HepG2 (cell line): ENCODE measurements at regions not wholly inside any gene's neighbourhood (a gene's known extent, or its start where the extent isn't known, plus 50 kb on each side); places are given as distances from the start of the nearest gene placed in this dataset.

ENCODE experiments used
- ATAC-seq: fragments of 200-7000 bp; cut with Tn5 transposase; 3 replicates; pipeline ENCODE4 v1.9.1; 2020; ENCODE audit warnings: mild to moderate bottlenecking, moderate library complexity
- BruUV-seq: library from RNA; stranded (reverse); fragments of 400-500 nt; replicated peaks from 2 replicates; lab custom pipeline; 2021; lab: Mats Ljungman, UMichigan
- CTCF ChIA-PET: fragments of 300-600 bp; formaldehyde crosslinking; extraction: SDS; loops from one replicate; lab custom pipeline; 2021; ENCODE audit warnings: low total read pairs, inconsistent platforms, low intra/inter-chr PET ratio; lab: Yijun Ruan, JAX
- POLR2A ChIA-PET: fragments of 350-600 bp; sonication (Branson Sonifier 250); formaldehyde crosslinking; loops from one replicate; lab custom pipeline; 2020; ENCODE audit warnings: antibody characterized with exemption, inconsistent platforms; lab: Yijun Ruan, JAX
- DNase-seq: peaks from one replicate; pipeline ENCODE4 v3.0.0-alpha.2; 2015; ENCODE audit warnings: low spot score
- FAIRE-seq: peaks from 3 replicates; lab custom pipeline; 2011; peaks lifted over from hg19 to GRCh38; lab: Jason Lieb, UNC
- H2AFZ ChIP-seq: one replicate; pipeline ENCODE4 v1.6.1; 2011; ENCODE audit warnings: low read length, inconsistent platforms
- H3K27ac ChIP-seq: fragments of 300-600 bp; 3 replicates; pipeline ENCODE4 v1.8.0; 2011; ENCODE audit warnings: mixed run types, mild to moderate bottlenecking, mixed read lengths, low read length, inconsistent platforms; ENCODE audit not compliant: insufficient read depth; ENCODE audit errors: extremely low read length
- H3K27me3 ChIP-seq, 2 experiments: fragments of 200-600 bp in 1 of 2; 2 replicates in 1 of 2; 3 replicates in 1 of 2; pipeline versions ENCODE4 v1.6.0 to v1.8.0; 2011; ENCODE audit warnings: low read length in 2 of 2, mild to moderate bottlenecking in 2 of 2, moderate library complexity in 2 of 2, inconsistent platforms in 1 of 2; ENCODE audit not compliant: insufficient read depth in 2 of 2, control insufficient read depth in 1 of 2
- H3K36me3 ChIP-seq, 2 experiments: fragments of 200-600 bp in 1 of 2; replicated peaks in 1 of 2; 2 replicates in 1 of 2; 3 replicates in 1 of 2; pipeline versions ENCODE4 v1.5.1 to v1.8.0; 2011; ENCODE audit warnings: low read length in 2 of 2, inconsistent platforms in 1 of 2; ENCODE audit not compliant: insufficient read depth in 2 of 2, control insufficient read depth in 1 of 2
- H3K4me1 ChIP-seq: 2 replicates; pipeline ENCODE4 v1.5.1; 2012; ENCODE audit warnings: low read length, inconsistent platforms; ENCODE audit not compliant: insufficient read depth
- H3K4me2 ChIP-seq: 2 replicates; pipeline ENCODE4 v1.6.0; 2011; ENCODE audit warnings: low read depth, low read length, inconsistent platforms
- H3K4me3 ChIP-seq, 3 experiments: fragments of 200-600 bp in 1 of 3; sonication (generic), shearing (Covaris generic) in 1 of 3; replicated peaks in 1 of 3; 2 replicates each; pipeline ENCODE4 v1.5.1; 2011 to 2016; ENCODE audit warnings: low read length in 3 of 3, inconsistent platforms in 2 of 3, low read depth in 2 of 3, mild to moderate bottlenecking in 2 of 3, control low read depth in 1 of 3, mixed read lengths in 1 of 3; ENCODE audit not compliant: insufficient read depth in 1 of 3
- H3K79me2 ChIP-seq: one replicate; pipeline ENCODE4 v1.6.1; 2011; ENCODE audit warnings: low read length, inconsistent platforms; ENCODE audit not compliant: insufficient read depth
- H3K9ac ChIP-seq: 2 replicates; pipeline ENCODE4 v1.6.0; 2011; ENCODE audit warnings: mild to moderate bottlenecking, low read depth, low read length, inconsistent platforms; ENCODE audit not compliant: insufficient read depth
- H3K9me3 ChIP-seq: 2 replicates; pipeline ENCODE4 v1.5.1; 2012; ENCODE audit warnings: mild to moderate bottlenecking, low read length
- H4K20me1 ChIP-seq: 2 replicates; pipeline ENCODE4 v1.6.0; 2011; ENCODE audit warnings: inconsistent platforms, mild to moderate bottlenecking, low read length, moderate library complexity; ENCODE audit not compliant: insufficient read depth
- MAFF ChIP-seq: IDR thresholded peaks from 2 replicates; pipeline ENCODE4 v1.6.1; 2011; ENCODE audit warnings: low read depth, low read length, improper control_type of control experiment
- MAFK ChIP-seq, 2 experiments: IDR thresholded peaks in 1 of 2; conservative IDR thresholded peaks in 1 of 2; 2 replicates each; pipeline ENCODE4 v1.6.1; 2011; ENCODE audit warnings: improper control_type of control experiment in 2 of 2, low read length in 2 of 2
- MNT ChIP-seq: fragments of 450-650 bp; IDR thresholded peaks from 2 replicates; pipeline ENCODE4 v1.6.1; 2016
- MXD4 ChIP-seq: IDR thresholded peaks from 2 replicates; pipeline ENCODE4 v1.6.1; 2016; ENCODE audit warnings: mild to moderate bottlenecking, missing biosample characterization, missing genetic modification reagents
- PRMT3 ChIP-seq: sonication (generic); formaldehyde crosslinking; IDR thresholded peaks from 2 replicates; pipeline ENCODE4 v1.8.1; 2022; ENCODE audit warnings: low read depth, mild to moderate bottlenecking, moderate library complexity, missing genetic modification reagents, borderline replicate concordance
- RFX3 ChIP-seq: IDR thresholded peaks from 2 replicates; pipeline ENCODE4 v1.6.1; 2016; ENCODE audit warnings: missing biosample characterization, missing genetic modification reagents
- RFXANK ChIP-seq: IDR thresholded peaks from 2 replicates; pipeline ENCODE4 v1.6.1; 2016
- TBX2 ChIP-seq: sonication (generic); formaldehyde crosslinking; IDR thresholded peaks from 2 replicates; pipeline ENCODE4 v1.5.0; 2020; ENCODE audit warnings: missing genetic modification reagents, mild to moderate bottlenecking, borderline replicate concordance
- TBX3 ChIP-seq: fragments of 450-650 bp; IDR thresholded peaks from 2 replicates; pipeline ENCODE4 v1.6.1; 2017; ENCODE audit warnings: antibody characterized with exemption, mild to moderate bottlenecking, inconsistent platforms, borderline replicate concordance
- ZFP82 ChIP-seq: sonication (generic); formaldehyde crosslinking; IDR thresholded peaks from 2 replicates; pipeline ENCODE4 v1.5.1; 2020; ENCODE audit warnings: mild to moderate bottlenecking, missing genetic modification reagents, borderline replicate concordance
- ZNF263 ChIP-seq: sonication (generic); formaldehyde crosslinking; IDR thresholded peaks from 2 replicates; pipeline ENCODE4 v1.4.0; 2020; ENCODE audit warnings: missing genetic modification reagents
- ZNF747 ChIP-seq: sonication (generic); formaldehyde crosslinking; IDR thresholded peaks from 2 replicates; pipeline ENCODE4 v1.8.1; 2023; ENCODE audit warnings: missing genetic modification reagents, mild to moderate bottlenecking, borderline replicate concordance
- ZSCAN30 ChIP-seq: sonication (generic); formaldehyde crosslinking; IDR thresholded peaks from 2 replicates; pipeline ENCODE4 v1.5.0; 2020; ENCODE audit warnings: mild to moderate bottlenecking, missing genetic modification reagents
- WGBS: methylation state at CpG from one replicate; pipeline ENCODE4 v1.1.6; 2017; ENCODE audit warnings: low lambda C conversion rate; 5-methylcytosine and 5-hydroxymethylcytosine counted together
- in situ Hi-C: cut with HindIII; loops from 2 replicates; pipeline ENCODE4 v1.10.0; 2017; ENCODE audit warnings: low pct_unique_long_range_greater_than_20kb; ENCODE audit not compliant: extremely low pct_ligation_motif_present
- intact Hi-C: fragments of 100-400 bp; cut with micrococcal nuclease; formaldehyde crosslinking; loops from one replicate; pipeline ENCODE4 v1.10.0; 2022; ENCODE audit not compliant: unreplicated experiment

- Histone ChIP-seq H3K36me3 (no peaks in the 10 kb centered on the region), H3K27me3 (no peaks in the 10 kb centered on the region; a peak in 1 of 5 replicates), H2AFZ (no peak overlapping the region), H3K27ac (no peak overlapping the region), H3K4me3 (no peak overlapping the region), H3K9me3 (no peaks in the 10 kb centered on the region), H3K9ac (no peak overlapping the region), H4K20me1 (no peaks in the 10 kb centered on the region), H3K79me2 (no peaks in the 10 kb centered on the region), H3K4me2 (no peak overlapping the region), H3K4me1 (no peaks in the 10 kb centered on the region)
- 12% methylated on average over 5 of the region's 5 CpGs for WGBS
- TF ChIP-seq ZSCAN30 (CRISPR knock-in tag) (no peak), MXD4 (CRISPR knock-in tag) (no peak), RFXANK (CRISPR knock-in tag) (no peak), ZFP82 (CRISPR knock-in tag) (no peak), MNT (no peak), RFX3 (CRISPR knock-in tag) (no peak), ZNF263 (CRISPR knock-in tag) (no peak), ZNF747 (CRISPR knock-in tag) (no peak), PRMT3 (no peak)
- ChIA-PET POLR2A (no interaction called here), CTCF (no interaction called here)
- FAIRE-seq (no peak), ATAC-seq (no peak), DNase-seq (no peak)
- no TSS peak for BruUV-seq
- in situ Hi-C loops: no loop called here
- intact Hi-C loops: no loop called here
Observed at GRCh38 chr3:69642606-69643005, 96.7 kb upstream of the MITF start.

- Histone ChIP-seq H3K4me2 (no peak overlapping the region), H3K27ac (no peak overlapping the region), H3K36me3 (no peaks in the 10 kb centered on the region), H3K27me3 (no peaks in the 10 kb centered on the region), H3K79me2 (no peaks in the 10 kb centered on the region), H3K9me3 (no peaks in the 10 kb centered on the region), H4K20me1 (no peaks in the 10 kb centered on the region), H3K4me1 (no peaks in the 10 kb centered on the region), H2AFZ (no peak overlapping the region), H3K4me3 (no peak overlapping the region), H3K9ac (no peak overlapping the region)
- BruUV-seq: no TSS peak
- intact Hi-C loops: no loop called here
- FAIRE-seq: no peak
- TF ChIP-seq TBX3 (no peak), MAFF (peak; percentile 87), TBX2 (CRISPR knock-in tag) (no peak), MAFK (conservative IDR thresholded peaks at IDR 0.05 in 1 of 2, IDR thresholded peaks at IDR 0.05 in 1 of 2; ENCODE audit: low read length in 2 of 2) (peak; percentile 76 to 90)
- 5% methylated on average over 1 of the region's 1 CpG for WGBS
- CTCF ChIA-PET: no interaction called here
- in situ Hi-C loops: no loop called here
- no peak for ATAC-seq
- no peak for DNase-seq
- POLR2A ChIA-PET: no interaction called here
Observed at GRCh38 chr3:69639851-69640250, 99.4 kb upstream of the MITF start.
